GM06990 (cell line): ENCODE measurements at regions not wholly inside any gene's neighbourhood (a gene's known extent, or its start where the extent isn't known, plus 50 kb on each side); places are given as distances from the start of the nearest gene placed in this dataset.
"Not testable (repeated sequence)": the region's sequence is repeated elsewhere in the genome, so short reads cannot be mapped to it uniquely, and the experiment has no call there.

ENCODE experiments used
- DNase-seq: peaks from one replicate; pipeline ENCODE4 v3.0.0-alpha.2; 2011; ENCODE audit not compliant: insufficient read length; ENCODE audit errors: extremely low read depth
- H3K27me3 ChIP-seq: replicated peaks from 2 replicates; pipeline ENCODE4 v1.6.0; 2011; ENCODE audit warnings: low read length; ENCODE audit not compliant: control insufficient read depth, insufficient read depth
- H3K36me3 ChIP-seq: 2 replicates; pipeline ENCODE4 v1.5.1; 2011; ENCODE audit warnings: low read length; ENCODE audit not compliant: control insufficient read depth, insufficient read depth
- H3K4me3 ChIP-seq: replicated peaks from 2 replicates; pipeline ENCODE4 v1.5.1; 2011; ENCODE audit warnings: low read depth, mild to moderate bottlenecking, control low read depth, low read length
- TF ChIP-seq, protein P1 (sequence below): IDR thresholded peaks from 2 replicates; pipeline ENCODE4 v1.5.1; 2011; ENCODE audit warnings: low read length, control low read depth, mild to moderate bottlenecking, inconsistent platforms; ENCODE audit not compliant: insufficient read depth, poor library complexity, severe bottlenecking

DNA sequence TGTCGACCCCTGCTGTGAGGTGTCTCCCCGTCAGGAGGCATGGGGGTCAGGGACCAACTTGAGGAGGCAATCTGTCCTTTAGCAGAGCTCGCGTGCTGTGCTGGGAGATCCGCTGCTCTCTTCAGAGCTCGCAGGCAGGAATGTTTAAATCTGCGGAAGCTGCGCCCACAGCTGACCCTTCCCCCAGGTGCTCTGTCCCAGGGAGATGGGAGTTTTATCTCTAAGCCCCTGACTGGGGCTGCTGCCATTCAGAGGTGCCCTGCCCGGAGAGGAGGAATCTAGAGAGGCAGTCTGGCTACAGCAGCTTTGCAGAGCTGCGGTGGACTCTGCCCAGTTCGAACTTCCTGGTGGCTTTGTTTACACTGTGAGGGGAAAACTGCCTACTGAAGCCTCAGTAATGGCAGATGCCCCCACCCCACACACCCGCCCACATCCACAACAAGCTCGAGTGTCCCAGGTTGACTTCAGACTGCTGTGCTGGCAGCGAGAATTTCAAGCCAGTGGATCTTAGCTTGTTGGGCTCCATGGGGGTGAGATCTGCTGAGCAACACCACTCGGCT lies 133.1 kb downstream of the CENPC start:
- DNase-seq, H3K4me3 ChIP-seq, H3K27me3 ChIP-seq: not testable (repeated sequence)

DNA sequence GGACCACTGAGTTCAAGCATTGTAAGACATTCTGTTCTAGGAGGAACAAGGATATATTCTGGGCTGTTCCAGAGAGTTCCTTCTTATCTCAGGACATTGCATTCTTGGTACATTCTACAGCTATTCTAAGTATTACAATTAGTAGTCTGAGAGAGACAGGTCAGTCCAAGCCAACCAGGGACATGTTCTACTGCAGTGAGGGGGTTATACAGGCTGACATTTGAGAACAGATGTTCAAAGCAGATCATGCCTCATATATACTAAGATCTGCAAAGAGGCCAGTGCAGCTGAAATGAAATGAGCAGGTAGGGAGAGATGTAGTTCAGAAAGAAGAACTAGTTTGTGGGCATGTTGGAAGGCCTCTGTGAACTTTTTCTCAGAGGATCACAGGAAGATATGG lies 142.0 kb downstream of the CENPC start:
- no peaks in the 10 kb centered on the region for H3K27me3 ChIP-seq
- H3K36me3 ChIP-seq = no peaks in the 10 kb centered on the region
- no peak for DNase-seq
- H3K4me3 ChIP-seq = no peak overlapping the region
- TF ChIP-seq, protein P1, sequence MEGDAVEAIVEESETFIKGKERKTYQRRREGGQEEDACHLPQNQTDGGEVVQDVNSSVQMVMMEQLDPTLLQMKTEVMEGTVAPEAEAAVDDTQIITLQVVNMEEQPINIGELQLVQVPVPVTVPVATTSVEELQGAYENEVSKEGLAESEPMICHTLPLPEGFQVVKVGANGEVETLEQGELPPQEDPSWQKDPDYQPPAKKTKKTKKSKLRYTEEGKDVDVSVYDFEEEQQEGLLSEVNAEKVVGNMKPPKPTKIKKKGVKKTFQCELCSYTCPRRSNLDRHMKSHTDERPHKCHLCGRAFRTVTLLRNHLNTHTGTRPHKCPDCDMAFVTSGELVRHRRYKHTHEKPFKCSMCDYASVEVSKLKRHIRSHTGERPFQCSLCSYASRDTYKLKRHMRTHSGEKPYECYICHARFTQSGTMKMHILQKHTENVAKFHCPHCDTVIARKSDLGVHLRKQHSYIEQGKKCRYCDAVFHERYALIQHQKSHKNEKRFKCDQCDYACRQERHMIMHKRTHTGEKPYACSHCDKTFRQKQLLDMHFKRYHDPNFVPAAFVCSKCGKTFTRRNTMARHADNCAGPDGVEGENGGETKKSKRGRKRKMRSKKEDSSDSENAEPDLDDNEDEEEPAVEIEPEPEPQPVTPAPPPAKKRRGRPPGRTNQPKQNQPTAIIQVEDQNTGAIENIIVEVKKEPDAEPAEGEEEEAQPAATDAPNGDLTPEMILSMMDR = no peak

More for the DNA sequence above, 133.1 kb downstream of the CENPC start:
- H3K36me3 ChIP-seq = not testable (repeated sequence)

DNA sequence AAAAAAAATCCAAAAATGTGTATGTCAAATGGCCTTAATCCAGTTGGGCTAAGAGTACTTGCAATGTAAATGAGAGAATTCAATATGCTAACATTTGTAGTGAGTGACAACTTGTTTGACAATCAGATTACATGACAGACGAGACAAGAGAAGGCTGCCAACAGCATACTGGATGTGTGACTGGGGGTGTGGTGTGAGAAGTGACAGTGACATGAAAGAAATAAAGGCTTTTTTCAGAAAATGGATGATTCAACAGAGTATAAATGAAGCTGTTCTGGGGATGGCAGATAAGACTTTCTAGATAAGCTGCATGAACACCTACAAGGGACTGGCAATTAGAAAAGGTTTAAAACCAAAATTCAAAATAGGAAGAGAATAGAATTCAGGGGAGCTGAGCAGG lies 143.4 kb downstream of the CENPC start:
- H3K36me3 ChIP-seq = no peaks in the 10 kb centered on the region
- no peak overlapping the region for H3K4me3 ChIP-seq
- no peak for DNase-seq
- no peaks in the 10 kb centered on the region for H3K27me3 ChIP-seq
- TF ChIP-seq, protein P1 = no peak

DNA sequence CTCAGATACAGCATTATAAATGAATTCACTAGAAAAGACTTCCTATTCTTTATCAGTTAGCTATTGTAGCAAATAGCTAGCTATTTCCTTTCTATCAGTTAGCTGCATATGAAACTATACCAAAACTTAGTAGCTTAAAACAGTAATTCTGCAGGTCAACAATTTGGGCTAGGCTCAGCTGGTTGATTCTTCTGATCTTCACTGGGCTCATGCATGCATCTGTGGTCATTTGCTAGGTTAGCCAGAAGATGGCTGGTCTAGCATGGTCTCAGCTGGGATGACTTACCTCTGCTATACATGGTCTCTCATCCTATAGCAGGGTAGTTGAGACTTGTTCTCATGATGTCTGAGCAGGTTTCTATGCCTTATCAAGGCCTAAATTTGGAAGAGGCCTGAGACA lies 147.4 kb downstream of the CENPC start:
- no peak for DNase-seq

DNA sequence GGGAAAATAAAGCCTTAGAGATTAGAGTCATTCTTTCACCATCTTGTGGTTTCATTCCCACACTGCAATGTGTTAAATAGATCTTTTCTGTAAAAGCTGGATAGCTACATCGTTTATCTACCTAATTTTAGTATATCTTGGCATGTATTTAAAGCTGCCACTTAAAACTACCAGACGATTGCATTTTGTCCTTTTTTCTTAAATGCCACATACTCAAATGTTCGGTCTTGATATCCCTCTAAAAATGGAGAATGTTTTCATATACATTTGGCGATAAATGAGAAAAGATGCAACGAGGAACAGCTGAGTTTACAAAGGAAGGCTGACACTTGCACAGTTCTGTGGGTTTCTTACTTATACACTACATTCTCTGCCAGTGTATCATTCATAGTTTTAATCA lies 148.3 kb downstream of the CENPC start:
- no peak for DNase-seq
- no peaks in the 10 kb centered on the region for H3K27me3 ChIP-seq
- no peaks in the 10 kb centered on the region for H3K36me3 ChIP-seq
- no peak overlapping the region for H3K4me3 ChIP-seq
- TF ChIP-seq, protein P1 = no peak

More for the DNA sequence above, 147.4 kb downstream of the CENPC start:
- no peak overlapping the region for H3K4me3 ChIP-seq
- no peaks in the 10 kb centered on the region for H3K27me3 ChIP-seq
- H3K36me3 ChIP-seq = no peaks in the 10 kb centered on the region
- TF ChIP-seq, protein P1 = no peak

DNA sequence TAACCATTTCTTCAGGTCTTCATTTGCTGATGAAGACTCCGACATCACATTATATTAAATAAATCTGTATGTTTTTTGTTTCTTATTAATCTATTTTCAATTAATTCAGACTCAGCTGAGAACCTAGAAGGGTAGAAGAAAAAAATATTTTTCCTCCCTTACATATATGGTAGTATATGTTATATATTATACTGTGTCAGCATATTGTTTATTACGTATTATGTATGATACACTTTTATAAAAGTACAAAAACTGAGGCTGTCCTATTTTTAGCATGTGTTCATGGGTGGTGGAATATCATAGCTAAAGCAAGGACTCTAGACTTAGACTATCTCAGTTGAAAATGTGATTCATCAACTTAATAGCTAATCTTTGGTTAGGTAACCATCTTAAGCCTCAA lies 149.3 kb downstream of the CENPC start:
- no peak overlapping the region for H3K4me3 ChIP-seq
- TF ChIP-seq, protein P1 = no peak
- no peaks in the 10 kb centered on the region for H3K27me3 ChIP-seq
- no peak for DNase-seq
- H3K36me3 ChIP-seq = no peaks in the 10 kb centered on the region
